HCT116 (cell line): ENCODE measurements at regions not wholly inside any gene's neighbourhood (a gene's known extent, or its start where the extent isn't known, plus 50 kb on each side); places are given as distances from the start of the nearest gene placed in this dataset.

Source experiments
- ATAC-seq: fragments of 200-7000 bp; cut with Tn5 transposase; 2 replicates; pipeline ENCODE4 v1.9.1; 2020; ENCODE audit warnings: mild to moderate bottlenecking, moderate library complexity
- BruUV-seq: library from RNA; stranded (reverse); fragments of 400-500 nt; replicated peaks from 2 replicates; lab custom pipeline; 2021; lab: Mats Ljungman, UMichigan
- CTCF ChIA-PET: fragments of 300-600 bp; sonication (Branson Sonifier 250); formaldehyde crosslinking; loops from one replicate; lab custom pipeline; 2021; ENCODE audit warnings: antibody characterized with exemption; lab: Charles Lee
- POLR2A ChIA-PET: fragments of 300-600, 350-600 bp; sonication (Branson Sonifier 250); formaldehyde crosslinking; loops from one replicate; lab custom pipeline; 2021; ENCODE audit warnings: antibody characterized with exemption; lab: Charles Lee
- RAD21 ChIA-PET, 2 experiments: fragments of 300-600 bp; sonication (Branson Sonifier 250); formaldehyde crosslinking; loops; one replicate each; lab custom pipeline; 2023; ENCODE audit warnings: low total read pairs in 2 of 2; ENCODE audit not compliant: uncharacterized antibody in 2 of 2, unreplicated experiment in 2 of 2, low non-redundant PET in 1 of 2; lab: Charles Lee
- DNase-seq: peaks from one replicate; pipeline ENCODE4 v3.0.0-alpha.2; 2010; ENCODE audit warnings: low read depth, low spot score
- H2AFZ ChIP-seq: fragments of 200-600 bp; shearing (Covaris generic), sonication (generic); 2 replicates; pipeline ENCODE4 v1.6.1; 2017; ENCODE audit warnings: low read depth, mixed run types, mixed read lengths, antibody characterized with exemption, low read length; ENCODE audit not compliant: poor library complexity, severe bottlenecking
- H3K27ac ChIP-seq: 2 replicates; pipeline ENCODE4 v1.5.1; 2012; ENCODE audit warnings: low read depth, low read length
- H3K27me3 ChIP-seq: fragments of 200-600 bp; sonication (generic); 2 replicates; pipeline ENCODE4 v1.6.1; 2016; ENCODE audit warnings: mixed run types, low read length, mixed read lengths; ENCODE audit not compliant: insufficient read depth
- H3K36me3 ChIP-seq, 2 experiments: fragments of 200-500 bp in 1 of 2; fragments of 200-600 bp in 1 of 2; sonication (Bioruptor generic) in 1 of 2; sonication (generic) in 1 of 2; 2 replicates each; pipeline versions ENCODE4 v1.5.1 to v1.6.1; 2014 to 2016; ENCODE audit warnings: low read length in 2 of 2, inconsistent platforms in 1 of 2, mixed read lengths in 1 of 2, mixed run types in 1 of 2; ENCODE audit not compliant: insufficient read depth in 2 of 2, control insufficient read depth in 1 of 2
- H3K4me1 ChIP-seq, 2 experiments: fragments of 200-600 bp in 1 of 2; sonication (generic) in 1 of 2; 2 replicates each; pipeline versions ENCODE4 v1.5.1 to v1.6.1; 2012 to 2017; ENCODE audit warnings: low read length in 2 of 2, inconsistent platforms in 1 of 2, mild to moderate bottlenecking in 1 of 2, mixed read lengths in 1 of 2, mixed run types in 1 of 2, moderate library complexity in 1 of 2; ENCODE audit not compliant: insufficient read depth in 2 of 2, control insufficient read depth in 1 of 2
- H3K4me2 ChIP-seq: fragments of 200-600 bp; sonication (generic); 2 replicates; pipeline ENCODE4 v1.6.1; 2017; ENCODE audit warnings: mixed run types, low read length, mixed read lengths
- H3K4me3 ChIP-seq, 2 experiments: fragments of 200-600 bp in 1 of 2; sonication (generic) in 1 of 2; replicated peaks in 1 of 2; 2 replicates each; pipeline ENCODE4 v1.5.1; 2011 to 2016; ENCODE audit warnings: low read length in 2 of 2, control low read depth in 1 of 2, low read depth in 1 of 2, mild to moderate bottlenecking in 1 of 2, mixed read lengths in 1 of 2, mixed run types in 1 of 2
- H3K79me2 ChIP-seq: fragments of 200-600 bp; sonication (generic); 2 replicates; pipeline ENCODE4 v1.6.1; 2017; ENCODE audit warnings: mild to moderate bottlenecking, mixed run types, low read length, moderate library complexity, mixed read lengths; ENCODE audit not compliant: insufficient read depth
- H3K9ac ChIP-seq: fragments of 200-600 bp; sonication (generic); 2 replicates; pipeline ENCODE4 v1.6.1; 2016; ENCODE audit warnings: low read length, mixed read lengths
- H3K9me2 ChIP-seq: fragments of 200-600 bp; sonication (generic), shearing (Covaris generic); 2 replicates; pipeline ENCODE4 v1.6.1; 2017; ENCODE audit warnings: mixed run types, mild to moderate bottlenecking, moderate library complexity; ENCODE audit not compliant: insufficient read depth
- H3K9me3 ChIP-seq, 2 experiments: fragments of 200-500 bp in 1 of 2; fragments of 200-600 bp in 1 of 2; sonication (Bioruptor generic) in 1 of 2; sonication (generic) in 1 of 2; 2 replicates each; pipeline ENCODE4 v1.6.1; 2014 to 2017; ENCODE audit warnings: low read length in 2 of 2, mixed read lengths in 2 of 2, inconsistent platforms in 1 of 2, low read depth in 1 of 2, mild to moderate bottlenecking in 1 of 2, mixed run types in 1 of 2, moderate library complexity in 1 of 2; ENCODE audit not compliant: control insufficient read depth in 1 of 2, insufficient read depth in 1 of 2
- H4K20me1 ChIP-seq: fragments of 200-600 bp; sonication (generic), shearing (Covaris generic); 2 replicates; pipeline ENCODE4 v1.6.1; 2017; ENCODE audit warnings: mixed run types, mild to moderate bottlenecking, moderate library complexity; ENCODE audit not compliant: insufficient read depth
- ATF3 ChIP-seq: IDR thresholded peaks from 2 replicates; pipeline ENCODE4 v1.6.1; 2012
- CBX3 ChIP-seq: IDR thresholded peaks from 2 replicates; pipeline ENCODE4 v1.6.1; 2012; ENCODE audit warnings: low read depth
- CEBPB ChIP-seq: IDR thresholded peaks from 2 replicates; pipeline ENCODE4 v1.6.1; 2012; ENCODE audit warnings: low read depth
- EGR1 ChIP-seq: IDR thresholded peaks from 2 replicates; pipeline ENCODE4 v1.6.1; 2012; ENCODE audit warnings: low read depth
- ELF1 ChIP-seq: IDR thresholded peaks from 2 replicates; pipeline ENCODE4 v1.6.1; 2012; ENCODE audit warnings: low read depth, borderline replicate concordance
- EZH2 ChIP-seq: fragments of 200-600 bp; sonication (generic); IDR thresholded peaks from 2 replicates; pipeline ENCODE4 v1.6.1; 2017; ENCODE audit warnings: antibody characterized with exemption, mixed run types
- FOSL1 ChIP-seq: IDR thresholded peaks from 2 replicates; pipeline ENCODE4 v1.6.1; 2012; ENCODE audit warnings: low read depth
- MAX ChIP-seq: IDR thresholded peaks from 2 replicates; pipeline ENCODE4 v1.6.1; 2012
- POLR2AphosphoS5 ChIP-seq: IDR thresholded peaks from 2 replicates; pipeline ENCODE4 v1.6.1; 2011; ENCODE audit warnings: mild to moderate bottlenecking, low read depth, low read length, moderate library complexity
- RAD21 ChIP-seq: IDR thresholded peaks from 2 replicates; pipeline ENCODE4 v1.6.1; 2012; ENCODE audit warnings: low read depth, mild to moderate bottlenecking
- REST ChIP-seq: IDR thresholded peaks from 2 replicates; pipeline ENCODE4 v1.6.1; 2012; ENCODE audit warnings: low read depth
- SIN3A ChIP-seq: IDR thresholded peaks from 2 replicates; pipeline ENCODE4 v1.6.1; 2012; ENCODE audit warnings: low read depth
- YY1 ChIP-seq: IDR thresholded peaks from 2 replicates; pipeline ENCODE4 v1.6.1; 2011; ENCODE audit warnings: low read length, low read depth, moderate library complexity, mild to moderate bottlenecking; ENCODE audit not compliant: insufficient replicate concordance; ENCODE audit errors: extremely low read depth
- ZBTB33 ChIP-seq: IDR thresholded peaks from 2 replicates; pipeline ENCODE4 v1.6.1; 2011; ENCODE audit warnings: mild to moderate bottlenecking, low read length, moderate library complexity; ENCODE audit not compliant: insufficient replicate concordance; ENCODE audit errors: extremely low read depth
- ZNF274 ChIP-seq: fragments of 200-500 bp; sonication (Bioruptor generic); IDR thresholded peaks from 2 replicates; pipeline ENCODE4 v1.6.1; 2014; ENCODE audit warnings: mild to moderate bottlenecking, low read depth, low read length, inconsistent platforms
- intact Hi-C: fragments of 100-400 bp; cut with micrococcal nuclease; formaldehyde crosslinking; loops from 2 replicates; pipeline ENCODE4 v1.10.0; 2022

GRCh38 chr18:78814766-78815165, 164.9 kb upstream of the SALL3 start (continued):
- no peak for TF ChIP-seq ZBTB33
- TF ChIP-seq MAX, result no peak
- no peak for TF ChIP-seq EZH2

GRCh38 chr18:78816114-78816513, 163.5 kb upstream of the SALL3 start:
- RAD21 ChIA-PET, result no interaction called here
- ATAC-seq, result no peak

More at GRCh38 chr18:78816114-78816513, 163.5 kb upstream of the SALL3 start:
- no peaks in the 10 kb centered on the region for H3K36me3 ChIP-seq
- H4K20me1 ChIP-seq, result no peaks in the 10 kb centered on the region
- H3K27me3 ChIP-seq, result peaks cover 25% of the 10 kb centered on the region
- H3K79me2 ChIP-seq, result no peaks in the 10 kb centered on the region
- TF ChIP-seq POLR2AphosphoS5 (no peak), REST (no peak), RAD21 (no peak), ZNF274 (no peak), FOSL1 (no peak), EZH2 (no peak), CBX3 (no peak), ELF1 (no peak), YY1 (no peak), SIN3A (no peak), CEBPB (no peak), EGR1 (no peak), ATF3 (no peak)
- no peak overlapping the region for H3K4me2 ChIP-seq
- no TSS peak for BruUV-seq
- H3K4me1 ChIP-seq, result no peaks in the 10 kb centered on the region
- H3K9ac ChIP-seq, result no peak overlapping the region
- no peaks in the 10 kb centered on the region for H3K9me2 ChIP-seq
- intact Hi-C loops, result no loop called here
- POLR2A ChIA-PET, result interaction anchor here (0.8 kb wide), 1 partner anchor 17 kb away, joined by 3 read pairs; no protein-coding TSS in a partner anchor
- no peaks in the 10 kb centered on the region for H3K9me3 ChIP-seq
- no peak overlapping the region for H3K4me3 ChIP-seq
- H3K27ac ChIP-seq, result no peak overlapping the region
- CTCF ChIA-PET, result no interaction called here
- H2AFZ ChIP-seq, result no peak overlapping the region
- DNase-seq, result no peak
